ENCODE measurements at regions not wholly inside any gene's neighbourhood (a gene's known extent, or its start where the extent isn't known, plus 50 kb on each side); places are given as distances from the start of the nearest gene placed in this dataset.

DNA sequence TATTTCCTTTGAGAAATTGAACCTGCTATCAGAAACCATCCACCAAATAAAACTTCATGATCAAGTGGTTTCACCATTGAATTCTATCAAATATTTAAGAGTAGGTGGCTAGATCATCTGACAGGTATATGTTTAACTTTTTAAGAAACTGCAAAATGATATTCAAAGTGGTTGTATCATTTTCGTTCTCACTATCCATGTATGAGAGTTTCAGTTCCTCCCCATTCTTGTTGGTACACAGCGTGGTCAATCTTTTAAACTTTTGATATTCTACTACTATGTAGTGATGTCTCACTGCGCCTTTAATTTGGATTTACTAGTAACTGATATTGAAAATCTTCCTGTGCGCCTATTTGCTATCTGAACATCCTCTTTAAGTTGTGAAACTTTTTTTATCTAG lies 163.7 kb downstream of the CYB561 start:
- Histone ChIP-seq H4K20me1 (ENCODE audit: insufficient read depth) (no peaks in the 10 kb centered on the region), H3K4me2 (ENCODE audit: low read length) (no peak overlapping the region), H2AFZ (ENCODE audit: low read depth, low read length) (no peak overlapping the region), H3F3A (ENCODE audit: insufficient read depth, low read length, poor library complexity, severe bottlenecking) (no peaks in the 10 kb centered on the region), H3K9me3 (ENCODE audit: low read length) (no peaks in the 10 kb centered on the region), H3K79me2 (replicated peaks; ENCODE audit: insufficient read depth, low read length) (peaks cover 11% of the 10 kb centered on the region), H3K9me2 (ENCODE audit: insufficient read depth, low read length) (no peaks in the 10 kb centered on the region), H3K27ac (ENCODE audit: low read length) (no peak overlapping the region), H3K9ac (ENCODE audit: low read length) (no peak overlapping the region), H3K36me3 (ENCODE audit: insufficient read depth, low read length) (peaks cover 5% of the 10 kb centered on the region), H3K27me3 (ENCODE audit: insufficient read depth, low read depth, low read length) (no peaks in the 10 kb centered on the region), H3K4me3 (ENCODE audit: low read length) (no peak overlapping the region)
- TF ChIP-seq POLR2AphosphoS5 (IDR thresholded peaks at IDR 0.05): no peak
- TF ChIP-seq, protein P1, sequence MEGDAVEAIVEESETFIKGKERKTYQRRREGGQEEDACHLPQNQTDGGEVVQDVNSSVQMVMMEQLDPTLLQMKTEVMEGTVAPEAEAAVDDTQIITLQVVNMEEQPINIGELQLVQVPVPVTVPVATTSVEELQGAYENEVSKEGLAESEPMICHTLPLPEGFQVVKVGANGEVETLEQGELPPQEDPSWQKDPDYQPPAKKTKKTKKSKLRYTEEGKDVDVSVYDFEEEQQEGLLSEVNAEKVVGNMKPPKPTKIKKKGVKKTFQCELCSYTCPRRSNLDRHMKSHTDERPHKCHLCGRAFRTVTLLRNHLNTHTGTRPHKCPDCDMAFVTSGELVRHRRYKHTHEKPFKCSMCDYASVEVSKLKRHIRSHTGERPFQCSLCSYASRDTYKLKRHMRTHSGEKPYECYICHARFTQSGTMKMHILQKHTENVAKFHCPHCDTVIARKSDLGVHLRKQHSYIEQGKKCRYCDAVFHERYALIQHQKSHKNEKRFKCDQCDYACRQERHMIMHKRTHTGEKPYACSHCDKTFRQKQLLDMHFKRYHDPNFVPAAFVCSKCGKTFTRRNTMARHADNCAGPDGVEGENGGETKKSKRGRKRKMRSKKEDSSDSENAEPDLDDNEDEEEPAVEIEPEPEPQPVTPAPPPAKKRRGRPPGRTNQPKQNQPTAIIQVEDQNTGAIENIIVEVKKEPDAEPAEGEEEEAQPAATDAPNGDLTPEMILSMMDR (IDR thresholded peaks at IDR 0.05; ENCODE audit: poor library complexity, severe bottlenecking): no peak
- no peak for TF ChIP-seq TAF1 (IDR thresholded peaks at IDR 0.05; ENCODE audit: low read depth)
- TF ChIP-seq SMC3 (conservative IDR thresholded peaks at IDR 0.05; ENCODE audit: poor library complexity): no peak

DNA sequence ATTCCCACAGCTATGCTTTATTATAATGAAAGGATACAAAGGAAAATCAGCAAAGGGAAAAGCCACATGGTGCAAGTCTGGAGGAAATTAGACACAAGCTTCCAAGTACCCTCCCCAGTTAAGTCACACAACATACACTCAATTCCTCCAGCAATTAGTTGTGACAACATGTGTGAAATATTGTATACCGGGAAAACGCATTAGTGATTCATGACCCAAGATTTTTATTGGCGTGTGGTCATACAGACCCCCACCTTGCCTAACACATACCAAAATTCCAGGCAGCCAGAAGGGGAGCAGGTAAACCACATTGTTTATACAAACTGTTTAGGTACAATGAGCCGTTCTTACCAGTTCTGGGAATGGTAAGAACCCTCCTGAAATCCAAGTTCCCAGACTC lies 160.6 kb downstream of the CYB561 start:
- Histone ChIP-seq H3K9ac (ENCODE audit: low read length) (no peak overlapping the region), H3K27ac (ENCODE audit: low read length) (no peak overlapping the region)
- no peak for TF ChIP-seq EZH2 (IDR thresholded peaks at IDR 0.05; ENCODE audit: borderline replicate concordance, insufficient read depth, low read length, poor library complexity, severe bottlenecking)
- TF ChIP-seq TAF1 (IDR thresholded peaks at IDR 0.05; ENCODE audit: low read depth): no peak
- TF ChIP-seq, protein P2, sequence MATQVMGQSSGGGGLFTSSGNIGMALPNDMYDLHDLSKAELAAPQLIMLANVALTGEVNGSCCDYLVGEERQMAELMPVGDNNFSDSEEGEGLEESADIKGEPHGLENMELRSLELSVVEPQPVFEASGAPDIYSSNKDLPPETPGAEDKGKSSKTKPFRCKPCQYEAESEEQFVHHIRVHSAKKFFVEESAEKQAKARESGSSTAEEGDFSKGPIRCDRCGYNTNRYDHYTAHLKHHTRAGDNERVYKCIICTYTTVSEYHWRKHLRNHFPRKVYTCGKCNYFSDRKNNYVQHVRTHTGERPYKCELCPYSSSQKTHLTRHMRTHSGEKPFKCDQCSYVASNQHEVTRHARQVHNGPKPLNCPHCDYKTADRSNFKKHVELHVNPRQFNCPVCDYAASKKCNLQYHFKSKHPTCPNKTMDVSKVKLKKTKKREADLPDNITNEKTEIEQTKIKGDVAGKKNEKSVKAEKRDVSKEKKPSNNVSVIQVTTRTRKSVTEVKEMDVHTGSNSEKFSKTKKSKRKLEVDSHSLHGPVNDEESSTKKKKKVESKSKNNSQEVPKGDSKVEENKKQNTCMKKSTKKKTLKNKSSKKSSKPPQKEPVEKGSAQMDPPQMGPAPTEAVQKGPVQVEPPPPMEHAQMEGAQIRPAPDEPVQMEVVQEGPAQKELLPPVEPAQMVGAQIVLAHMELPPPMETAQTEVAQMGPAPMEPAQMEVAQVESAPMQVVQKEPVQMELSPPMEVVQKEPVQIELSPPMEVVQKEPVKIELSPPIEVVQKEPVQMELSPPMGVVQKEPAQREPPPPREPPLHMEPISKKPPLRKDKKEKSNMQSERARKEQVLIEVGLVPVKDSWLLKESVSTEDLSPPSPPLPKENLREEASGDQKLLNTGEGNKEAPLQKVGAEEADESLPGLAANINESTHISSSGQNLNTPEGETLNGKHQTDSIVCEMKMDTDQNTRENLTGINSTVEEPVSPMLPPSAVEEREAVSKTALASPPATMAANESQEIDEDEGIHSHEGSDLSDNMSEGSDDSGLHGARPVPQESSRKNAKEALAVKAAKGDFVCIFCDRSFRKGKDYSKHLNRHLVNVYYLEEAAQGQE (IDR thresholded peaks at IDR 0.05; ENCODE audit: borderline replicate concordance): no peak
- no peak for TF ChIP-seq MXI1 (conservative IDR thresholded peaks at IDR 0.05; ENCODE audit: poor library complexity, severe bottlenecking)
- TF ChIP-seq, protein P1 (IDR thresholded peaks at IDR 0.05; ENCODE audit: poor library complexity, severe bottlenecking): no peak
- no peak for TF ChIP-seq RAD21 (conservative IDR thresholded peaks at IDR 0.05)
- TF ChIP-seq SMC3 (conservative IDR thresholded peaks at IDR 0.05; ENCODE audit: poor library complexity): no peak
- TF ChIP-seq EP300 (conservative IDR thresholded peaks at IDR 0.05; ENCODE audit: poor library complexity, severe bottlenecking): no peak
- no peak for TF ChIP-seq POLR2AphosphoS5 (IDR thresholded peaks at IDR 0.05)

More for the DNA sequence above, 160.6 kb downstream of the CYB561 start:
- Histone ChIP-seq H3K4me3 (ENCODE audit: low read length) (no peak overlapping the region), H3K4me2 (ENCODE audit: low read length) (no peak overlapping the region), H2AFZ (ENCODE audit: low read depth, low read length) (no peak overlapping the region), H3K9me3 (ENCODE audit: low read length) (no peaks in the 10 kb centered on the region), H3F3A (ENCODE audit: insufficient read depth, low read length, poor library complexity, severe bottlenecking) (no peaks in the 10 kb centered on the region), H4K20me1 (ENCODE audit: insufficient read depth) (no peaks in the 10 kb centered on the region), H3K27me3 (ENCODE audit: insufficient read depth, low read depth, low read length) (no peaks in the 10 kb centered on the region), H3K36me3 (ENCODE audit: insufficient read depth, low read length) (peaks cover 12% of the 10 kb centered on the region), H3K79me2 (replicated peaks; ENCODE audit: insufficient read depth, low read length) (peaks cover 16% of the 10 kb centered on the region), H3K9me2 (ENCODE audit: insufficient read depth, low read length) (no peaks in the 10 kb centered on the region)
